HG03378 (cell line): ENCODE measurements at regions not wholly inside any gene's neighbourhood (a gene's known extent, or its start where the extent isn't known, plus 50 kb on each side); places are given as distances from the start of the nearest gene placed in this dataset.

Experiments used
- ATAC-seq: cut with Tn5 transposase; IDR thresholded peaks from one replicate; pipeline ENCODE4 v1.9.1; 2021; ENCODE audit warnings: mild to moderate bottlenecking, moderate library complexity; ENCODE audit not compliant: unreplicated experiment

GRCh38 chr7:155916926-155917655 lies 104.8 kb upstream of the SHH start:
- ATAC-seq = no peak

GRCh38 chr7:155914341-155914740 lies 102.1 kb upstream of the SHH start:
- no peak for ATAC-seq

DNA sequence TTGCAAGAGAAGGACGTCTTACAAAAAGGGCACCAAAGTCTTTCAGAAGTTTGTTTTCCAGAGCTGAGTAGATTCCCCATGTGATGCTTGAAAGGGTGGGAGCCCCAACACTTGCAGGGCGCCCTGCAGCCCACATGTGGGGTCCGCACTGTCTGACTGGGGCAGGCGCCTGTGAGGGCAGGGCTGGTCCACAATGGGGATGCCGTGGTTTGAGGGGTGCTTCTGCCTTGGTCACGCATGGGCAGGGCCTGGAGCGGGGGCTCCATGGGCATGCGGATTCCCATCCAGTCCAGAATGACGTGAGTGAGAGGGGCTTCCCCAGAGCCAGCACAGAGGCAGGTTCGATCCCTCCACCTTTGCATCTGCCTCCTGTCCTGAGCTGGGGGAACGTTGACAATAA lies 101.5 kb upstream of the SHH start:
- no peak for ATAC-seq

GRCh38 chr7:155913291-155913690 lies 101.0 kb upstream of the SHH start:
- no peak for ATAC-seq

DNA sequence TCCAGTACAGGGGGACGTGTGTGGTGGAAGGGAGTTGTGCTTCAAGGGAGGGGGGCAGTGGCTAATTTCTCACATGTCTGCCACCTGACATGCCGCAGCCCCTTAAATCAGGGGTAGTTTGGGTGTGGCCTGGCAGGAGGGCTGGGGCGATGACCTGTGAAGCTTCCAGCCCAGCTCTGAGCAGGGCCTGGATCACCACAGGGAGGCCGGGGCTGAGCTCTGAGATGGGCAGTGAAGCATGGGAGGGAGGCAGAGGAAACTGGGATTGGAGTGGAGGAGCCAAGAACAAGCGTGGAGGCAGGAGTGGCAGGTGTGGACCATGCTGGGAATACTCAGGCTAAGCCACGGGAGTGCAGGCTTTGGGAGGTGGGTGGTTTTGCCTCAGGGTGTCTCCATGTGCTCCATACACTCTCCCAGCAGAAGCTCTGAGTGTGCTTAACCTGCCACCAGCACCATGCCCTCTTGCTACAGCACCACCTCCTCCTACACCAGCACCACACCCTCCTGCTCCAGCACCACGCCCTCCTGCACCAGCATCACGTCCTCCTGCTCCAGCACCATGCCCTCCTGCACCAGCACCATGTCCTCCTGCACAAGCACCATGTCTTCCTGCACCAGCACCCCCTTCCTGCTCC lies 99.3 kb upstream of the SHH start:
- no peak for ATAC-seq

DNA sequence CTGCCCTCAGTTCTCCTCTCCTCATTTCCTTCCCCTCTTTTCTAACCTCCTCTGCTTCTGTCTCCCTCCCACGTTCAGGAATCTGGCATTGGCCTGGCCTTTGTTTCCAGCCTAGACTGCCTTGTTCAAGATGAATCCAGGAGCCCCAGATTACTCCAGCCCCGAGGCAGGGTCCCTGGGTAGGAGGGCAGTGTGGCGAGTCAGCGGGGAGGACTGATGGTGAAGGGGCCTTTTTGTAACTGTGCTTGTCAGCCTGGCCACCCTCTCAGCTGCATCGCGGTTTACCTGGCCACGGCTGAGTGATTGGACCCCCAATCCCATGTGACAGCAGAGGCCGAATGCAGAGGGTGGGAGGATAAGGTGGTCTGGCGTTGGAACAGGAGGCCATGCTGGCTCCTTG lies 96.1 kb upstream of the SHH start:
- ATAC-seq = no peak

- ATAC-seq = no peak
Measured at GRCh38 chr7:155907450-155908200, 95.4 kb upstream of the SHH start.

GRCh38 chr7:155901176-155901575 lies 88.9 kb upstream of the SHH start:
- no peak for ATAC-seq

DNA sequence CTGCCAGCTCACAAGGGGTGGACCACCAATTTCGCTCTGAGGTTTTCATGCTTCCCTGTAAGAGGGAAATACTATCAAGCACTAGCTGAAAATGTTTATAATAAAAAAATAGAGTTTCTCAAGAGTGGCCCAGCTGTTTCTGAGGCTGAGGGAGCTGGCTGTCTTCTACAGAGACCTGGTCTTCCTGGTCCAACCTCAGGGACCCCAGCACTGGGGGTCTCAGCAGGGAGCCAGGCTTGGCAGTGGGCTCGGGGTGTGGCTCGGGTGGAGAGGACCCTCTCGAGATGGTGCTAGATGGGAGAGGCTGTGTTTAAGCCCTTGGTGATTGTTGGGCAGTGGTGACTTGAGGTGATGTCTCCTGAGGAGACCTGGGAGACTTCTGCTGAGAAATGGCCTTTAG lies 87.3 kb upstream of the SHH start:
- no peak for ATAC-seq

GRCh38 chr7:155897758-155898386 lies 85.6 kb upstream of the SHH start:
- ATAC-seq = no peak

DNA sequence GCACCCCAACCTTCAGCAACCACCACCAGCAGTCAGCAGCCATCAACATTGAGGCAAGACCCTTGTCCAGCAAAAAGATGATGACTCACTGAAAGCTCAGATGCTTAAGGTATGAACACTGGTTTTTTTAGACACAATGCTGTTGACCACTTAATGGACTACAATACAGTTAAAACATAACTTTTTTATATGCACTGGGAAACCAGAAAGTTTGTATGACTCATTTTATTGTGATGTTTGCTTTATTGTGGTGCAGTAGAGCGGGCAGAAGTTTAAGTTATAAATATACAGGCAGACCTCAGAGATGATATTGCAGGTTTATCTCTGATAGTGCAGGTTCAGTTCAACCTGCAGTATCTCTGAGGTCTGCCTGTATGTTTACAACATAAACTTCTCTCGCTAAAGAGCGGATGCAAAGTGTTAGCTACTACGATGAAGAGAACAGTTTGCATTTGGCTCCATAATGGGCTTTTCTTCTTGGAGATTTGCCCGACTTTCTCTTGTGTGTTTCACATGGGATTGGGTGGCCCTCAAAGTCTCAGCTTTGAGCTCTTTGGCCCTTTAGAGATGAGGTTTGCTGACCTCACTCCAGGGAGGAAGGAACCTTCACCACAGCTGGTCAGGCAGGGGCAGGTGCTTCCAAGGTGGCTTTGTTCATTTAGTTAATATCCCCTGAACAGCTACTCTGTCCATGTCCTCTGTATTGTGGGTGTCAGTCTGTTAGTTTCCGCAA lies 84.4 kb upstream of the SHH start:
- ATAC-seq = no peak

DNA sequence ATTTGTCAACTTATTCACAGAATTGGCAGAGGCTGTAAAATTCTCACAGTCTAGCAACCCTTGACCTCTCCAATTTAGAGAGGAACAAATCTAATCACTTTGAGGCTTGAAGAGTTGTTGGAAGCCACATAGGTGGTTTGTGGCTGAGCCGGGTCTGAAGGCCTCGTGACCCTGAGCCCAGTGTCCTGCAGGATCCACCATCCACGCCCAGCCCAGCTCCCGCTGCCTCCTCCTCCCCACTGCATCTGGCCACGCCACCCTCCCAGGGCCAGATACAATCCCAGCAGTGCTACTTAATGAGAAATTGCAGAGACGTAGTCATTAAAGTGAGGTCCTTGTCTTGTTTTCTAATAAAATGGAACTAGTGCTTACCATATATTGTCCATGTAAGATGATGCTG lies 81.4 kb upstream of the SHH start:
- no peak for ATAC-seq

GRCh38 chr7:155893176-155893575 lies 80.9 kb upstream of the SHH start:
- ATAC-seq = no peak

- no peak for ATAC-seq
Measured at GRCh38 chr7:155889636-155890511, 77.6 kb upstream of the SHH start.

DNA sequence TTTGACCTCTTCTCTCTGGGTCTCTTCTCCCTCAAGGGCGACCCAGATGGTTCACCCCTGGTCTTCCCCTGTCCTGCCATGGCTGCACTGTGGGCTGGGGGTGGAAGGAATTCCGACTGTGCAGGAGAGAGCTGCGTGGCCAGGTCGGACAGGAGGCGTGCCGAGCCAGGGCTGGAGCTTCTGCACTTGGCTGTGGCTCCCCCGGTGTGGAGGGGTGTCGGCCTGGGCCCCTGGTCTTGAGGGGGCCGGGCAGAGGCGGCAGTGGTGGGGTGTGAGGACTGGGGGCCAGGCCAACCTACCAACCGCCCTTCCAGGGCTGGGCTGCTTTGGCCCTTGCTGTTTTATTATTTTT lies 74.9 kb upstream of the SHH start:
- no peak for ATAC-seq

GRCh38 chr7:155886391-155887173 lies 74.3 kb upstream of the SHH start:
- ATAC-seq = no peak

- ATAC-seq = no peak
Measured at GRCh38 chr7:155885167-155886155, 73.2 kb upstream of the SHH start.
